Caco-2 (cell line): ENCODE measurements at regions not wholly inside any gene's neighbourhood (a gene's known extent, or its start where the extent isn't known, plus 50 kb on each side); places are given as distances from the start of the nearest gene placed in this dataset.
A peak's percentile ranks its signal among the peaks of the same experiment; 100 is the strongest.
"Not testable (repeated sequence)": the region's sequence is repeated elsewhere in the genome, so short reads cannot be mapped to it uniquely, and the experiment has no call there.

Source experiments
- BruUV-seq: library from RNA; stranded (reverse); fragments of 400-500 nt; replicated peaks from 2 replicates; lab custom pipeline; 2021; lab: Mats Ljungman, UMichigan
- CTCF ChIA-PET: fragments of 300-600 bp; sonication (Branson Sonifier 250); formaldehyde crosslinking; loops from one replicate; lab custom pipeline; 2022; ENCODE audit warnings: antibody characterized with exemption; lab: Charles Lee
- POLR2A ChIA-PET: fragments of 300-600 bp; sonication (Branson Sonifier 250); formaldehyde crosslinking; loops from one replicate; lab custom pipeline; 2022; ENCODE audit warnings: antibody characterized with exemption; lab: Charles Lee
- DNase-seq, 2 experiments: peaks; one replicate each; pipeline versions ENCODE4 v3.0.0 to v3.0.0-alpha.2; 2020 to 2022
- H3K27me3 ChIP-seq: replicated peaks from 2 replicates; pipeline ENCODE4 v1.6.0; 2011; ENCODE audit warnings: low read length; ENCODE audit not compliant: control insufficient read depth, insufficient read depth
- H3K36me3 ChIP-seq: 2 replicates; pipeline ENCODE4 v1.5.1; 2011; ENCODE audit warnings: low read length; ENCODE audit not compliant: control insufficient read depth, insufficient read depth
- H3K4me1 ChIP-seq: fragments of 250-450 bp; sonication (Bioruptor Pico); 2 replicates; pipeline ENCODE4 v1.5.1; 2020; ENCODE audit warnings: mild to moderate bottlenecking
- H3K4me3 ChIP-seq: 2 replicates; pipeline ENCODE4 v1.5.1; 2011; ENCODE audit warnings: low read depth, mild to moderate bottlenecking, control low read depth, low read length
- H3K9me3 ChIP-seq: fragments of 250-450 bp; sonication (Bioruptor Pico); 2 replicates; pipeline ENCODE4 v1.5.1; 2020; ENCODE audit warnings: mild to moderate bottlenecking, moderate library complexity
- H3K27ac Mint-ChIP-seq: one replicate; pipeline ENCODE4 v1.8.0; 2022; ENCODE audit warnings: mixed read lengths; ENCODE audit not compliant: unreplicated experiment
- H3K27me3 Mint-ChIP-seq: one replicate; pipeline ENCODE4 v1.8.0; 2022; ENCODE audit warnings: mixed read lengths; ENCODE audit not compliant: insufficient read depth, unreplicated experiment
- H3K36me3 Mint-ChIP-seq: one replicate; pipeline ENCODE4 v1.8.0; 2022; ENCODE audit warnings: mild to moderate bottlenecking, mixed read lengths; ENCODE audit not compliant: insufficient read depth, unreplicated experiment
- H3K4me1 Mint-ChIP-seq: one replicate; pipeline ENCODE4 v1.8.0; 2022; ENCODE audit warnings: low read depth, mixed read lengths; ENCODE audit not compliant: unreplicated experiment
- H3K4me3 Mint-ChIP-seq: one replicate; pipeline ENCODE4 v1.8.0; 2022; ENCODE audit warnings: mild to moderate bottlenecking, moderate library complexity, mixed read lengths; ENCODE audit not compliant: unreplicated experiment
- H3K9me3 Mint-ChIP-seq: one replicate; pipeline ENCODE4 v1.8.0; 2022; ENCODE audit warnings: mixed read lengths; ENCODE audit not compliant: unreplicated experiment
- CTCF ChIP-seq, 2 experiments: fragments of 200-600 bp in 1 of 2; IDR thresholded peaks; 1 replicate in 1 of 2; 2 replicates in 1 of 2; pipeline versions ENCODE4 v1.5.1 to v1.8.0; 2011 to 2022; ENCODE audit warnings: antibody characterized with exemption in 1 of 2, control low read depth in 1 of 2, inconsistent platforms in 1 of 2, low read depth in 1 of 2, low read length in 1 of 2, mild to moderate bottlenecking in 1 of 2, moderate library complexity in 1 of 2; ENCODE audit not compliant: insufficient read depth in 1 of 2, severe bottlenecking in 1 of 2, unreplicated experiment in 1 of 2
- intact Hi-C: fragments of 100-400 bp; cut with micrococcal nuclease; formaldehyde crosslinking; loops from one replicate; pipeline ENCODE4 v1.10.0; 2022; ENCODE audit not compliant: unreplicated experiment

GRCh38 chr7:128594061-128594460 is 78.0 kb upstream of the GARIN1A start:
- H3K4me3 ChIP-seq, POLR2A ChIA-PET, H3K9me3 ChIP-seq, DNase-seq, H3K27me3 Mint-ChIP-seq, H3K4me1 ChIP-seq, CTCF ChIA-PET, H3K36me3 ChIP-seq, H3K4me3 Mint-ChIP-seq, BruUV-seq, intact Hi-C loops, H3K9me3 Mint-ChIP-seq, H3K27ac Mint-ChIP-seq, H3K27me3 ChIP-seq: not testable (repeated sequence)
- Mint-ChIP-seq H3K4me1 (peaks cover 16% of the 10 kb centered on the region), H3K36me3 (peaks cover 51% of the 10 kb centered on the region)

- H3K4me3 Mint-ChIP-seq, H3K4me1 ChIP-seq, POLR2A ChIA-PET, H3K9me3 ChIP-seq, CTCF ChIA-PET, H3K36me3 ChIP-seq, H3K27me3 Mint-ChIP-seq, H3K4me3 ChIP-seq, H3K27me3 ChIP-seq, intact Hi-C loops, BruUV-seq, H3K9me3 Mint-ChIP-seq, DNase-seq: not testable (repeated sequence)
- peak overlapping the region; percentile 4 for H3K27ac Mint-ChIP-seq
- H3K36me3 Mint-ChIP-seq = peaks cover 49% of the 10 kb centered on the region
- H3K4me1 Mint-ChIP-seq = peaks cover 16% of the 10 kb centered on the region
Observed at GRCh38 chr7:128596336-128597128, 75.6 kb upstream of the GARIN1A start.

- Mint-ChIP-seq H3K4me1 (peaks cover 16% of the 10 kb centered on the region), H3K36me3 (peaks cover 49% of the 10 kb centered on the region)
- BruUV-seq, POLR2A ChIA-PET, H3K36me3 ChIP-seq, H3K9me3 ChIP-seq, H3K27me3 ChIP-seq, H3K4me3 ChIP-seq, H3K9me3 Mint-ChIP-seq, H3K27me3 Mint-ChIP-seq, DNase-seq, intact Hi-C loops, CTCF ChIA-PET, H3K27ac Mint-ChIP-seq, H3K4me1 ChIP-seq, H3K4me3 Mint-ChIP-seq: not testable (repeated sequence)
Observed at GRCh38 chr7:128598946-128599345, 73.1 kb upstream of the GARIN1A start.

GRCh38 chr7:128608678-128609421 is 63.2 kb upstream of the GARIN1A start:
- H3K4me1 ChIP-seq, H3K4me1 Mint-ChIP-seq, H3K9me3 Mint-ChIP-seq, H3K27me3 ChIP-seq, H3K27me3 Mint-ChIP-seq, H3K36me3 ChIP-seq, H3K9me3 ChIP-seq, BruUV-seq, H3K4me3 ChIP-seq, POLR2A ChIA-PET: not testable (repeated sequence)
- H3K36me3 Mint-ChIP-seq = peaks cover 38% of the 10 kb centered on the region
- peak overlapping the region; percentile 64 for H3K4me3 Mint-ChIP-seq
- peak overlapping the region; percentile 13 for H3K27ac Mint-ChIP-seq
- intact Hi-C loops = loop anchor here (10.0 kb wide), 1 partner anchor 276 kb away; no protein-coding TSS in a partner anchor
- peak in 1 of 2 experiments; percentile 49 for DNase-seq
- peak; percentile 11 to 44 for TF ChIP-seq CTCF (IDR thresholded peaks at IDR 0.05; ENCODE audit: insufficient read depth in 1 of 2, low read depth in 1 of 2, low read length in 1 of 2, severe bottlenecking in 1 of 2, unreplicated experiment in 1 of 2)
- CTCF ChIA-PET = interaction anchor here (0.8 to 0.9 kb wide), 2 partner anchors 149 to 271 kb away, joined by 3 to 10 read pairs; no protein-coding TSS in a partner anchor

GRCh38 chr7:128613366-128613765 is 58.7 kb upstream of the GARIN1A start:
- H3K36me3 Mint-ChIP-seq = peaks cover 50% of the 10 kb centered on the region
- H3K4me3 ChIP-seq, H3K27me3 Mint-ChIP-seq, H3K36me3 ChIP-seq, BruUV-seq, H3K9me3 ChIP-seq, H3K27me3 ChIP-seq, DNase-seq, H3K4me1 ChIP-seq, H3K27ac Mint-ChIP-seq, H3K4me1 Mint-ChIP-seq, CTCF ChIA-PET, H3K4me3 Mint-ChIP-seq, POLR2A ChIA-PET, intact Hi-C loops, H3K9me3 Mint-ChIP-seq: not testable (repeated sequence)

GRCh38 chr7:128614812-128615211 is 57.3 kb upstream of the GARIN1A start:
- DNase-seq, H3K27me3 ChIP-seq, H3K9me3 Mint-ChIP-seq, BruUV-seq, H3K4me1 ChIP-seq, H3K4me1 Mint-ChIP-seq, H3K36me3 ChIP-seq, H3K4me3 Mint-ChIP-seq, intact Hi-C loops, H3K27me3 Mint-ChIP-seq, H3K4me3 ChIP-seq, POLR2A ChIA-PET, H3K9me3 ChIP-seq, H3K27ac Mint-ChIP-seq: not testable (repeated sequence)
- H3K36me3 Mint-ChIP-seq = peaks cover 49% of the 10 kb centered on the region
- CTCF ChIA-PET = interaction anchor here (0.6 kb wide), 1 partner anchor 189 kb away, joined by 5 read pairs; no protein-coding TSS in a partner anchor
